Fibroblast of skin of back (primary cell): ENCODE measurements at regions not wholly inside any gene's neighbourhood (a gene's known extent, or its start where the extent isn't known, plus 50 kb on each side); places are given as distances from the start of the nearest gene placed in this dataset.

Source experiments
- DNase-seq: peaks from one replicate; pipeline ENCODE4 v3.0.0-alpha.2; 2013

- no peak for DNase-seq
Observed at GRCh38 chr4:38424151-38424871, 239.7 kb upstream of the KLF3 start.

- no peak for DNase-seq
Observed at GRCh38 chr4:38426532-38426931, 237.5 kb upstream of the KLF3 start.

- no peak for DNase-seq
Observed at GRCh38 chr4:38430841-38431240, 233.2 kb upstream of the KLF3 start.

GRCh38 chr4:38442073-38442788 is 221.8 kb upstream of the KLF3 start:
- no peak for DNase-seq

- DNase-seq = peak; percentile 48
Observed at GRCh38 chr4:38449506-38450174, 214.4 kb upstream of the KLF3 start.

- DNase-seq = no peak
Observed at GRCh38 chr4:38452009-38452408, 212.0 kb upstream of the KLF3 start.

GRCh38 chr4:38452542-38452941 is 211.5 kb upstream of the KLF3 start:
- DNase-seq = no peak

- DNase-seq = no peak
Observed at GRCh38 chr4:38453253-38453881, 210.6 kb upstream of the KLF3 start.

- no peak for DNase-seq
Observed at GRCh38 chr4:38454284-38454683, 209.7 kb upstream of the KLF3 start.

- no peak for DNase-seq
Observed at GRCh38 chr4:38455092-38455862, 208.7 kb upstream of the KLF3 start.

GRCh38 chr4:38456096-38456495 is 207.9 kb upstream of the KLF3 start:
- no peak for DNase-seq

- peak; percentile 15 for DNase-seq
Observed at GRCh38 chr4:38461342-38461741, 202.7 kb upstream of the KLF3 start.

GRCh38 chr4:38462367-38463055 is 201.5 kb upstream of the KLF3 start:
- no peak for DNase-seq

- DNase-seq = no peak
Observed at GRCh38 chr4:38463268-38463958, 200.6 kb upstream of the KLF3 start.

- DNase-seq = no peak
Observed at GRCh38 chr4:38464328-38464727, 199.7 kb upstream of the KLF3 start.

GRCh38 chr4:38466401-38466800 is 197.6 kb upstream of the KLF3 start:
- DNase-seq = no peak

- DNase-seq = no peak
Observed at GRCh38 chr4:38467296-38467695, 196.7 kb upstream of the KLF3 start.

GRCh38 chr4:38468339-38468866 is 195.6 kb upstream of the KLF3 start:
- DNase-seq = no peak

- no peak for DNase-seq
Observed at GRCh38 chr4:38469410-38469809, 194.6 kb upstream of the KLF3 start.

- no peak for DNase-seq
Observed at GRCh38 chr4:38470735-38471262, 193.2 kb upstream of the KLF3 start.

- DNase-seq = no peak
Observed at GRCh38 chr4:38482696-38483095, 181.3 kb upstream of the KLF3 start.
